ENCODE measurements at regions not wholly inside any gene's neighbourhood (a gene's known extent, or its start where the extent isn't known, plus 50 kb on each side); places are given as distances from the start of the nearest gene placed in this dataset.
A peak's percentile ranks its signal among the peaks of the same experiment; 100 is the strongest.

GRCh38 chr1:17933501-17933900 is 174.1 kb upstream of the IGSF21 start:
- no peak for DNase-seq

GRCh38 chr1:17933971-17934370 is 173.6 kb upstream of the IGSF21 start:
- no peak for DNase-seq

GRCh38 chr1:17935230-17935629 is 172.4 kb upstream of the IGSF21 start:
- peak; percentile 49 for DNase-seq

DNA sequence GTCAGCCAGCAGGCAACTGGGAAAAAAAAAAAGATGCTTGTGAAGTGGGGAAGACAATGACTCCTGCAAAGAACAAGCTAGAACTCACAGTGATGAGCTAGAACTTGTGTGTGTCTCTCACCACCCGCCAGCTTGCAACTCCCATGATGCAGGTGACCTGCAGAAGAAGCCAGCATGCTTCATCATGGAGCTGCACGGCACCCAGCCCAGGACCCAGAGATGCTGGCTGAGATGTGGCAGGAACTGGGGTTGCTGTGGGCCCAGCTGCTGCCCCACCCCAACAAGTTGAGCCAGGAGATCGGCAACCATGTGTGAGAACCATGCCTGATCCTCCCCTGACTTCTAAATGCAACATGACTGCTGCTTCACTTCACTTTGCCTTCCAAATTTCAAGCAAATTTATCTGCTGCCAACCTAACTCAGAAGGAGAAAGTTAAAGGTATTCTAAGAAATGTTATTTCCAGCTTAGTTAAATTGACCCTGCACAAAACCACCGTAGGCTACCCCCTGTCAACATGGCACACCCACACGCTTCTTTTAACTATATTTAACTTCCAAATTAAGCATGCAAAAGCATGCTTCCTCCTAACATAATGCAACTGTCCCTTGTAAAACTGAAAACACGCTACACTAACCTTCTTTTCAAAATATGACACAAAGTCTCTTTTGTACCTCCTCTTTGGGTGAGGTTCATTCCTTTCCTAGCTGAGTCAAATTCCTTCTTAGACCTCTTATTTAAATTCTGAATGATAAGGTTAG is 166.0 kb upstream of the IGSF21 start:
- no peak for DNase-seq

DNA sequence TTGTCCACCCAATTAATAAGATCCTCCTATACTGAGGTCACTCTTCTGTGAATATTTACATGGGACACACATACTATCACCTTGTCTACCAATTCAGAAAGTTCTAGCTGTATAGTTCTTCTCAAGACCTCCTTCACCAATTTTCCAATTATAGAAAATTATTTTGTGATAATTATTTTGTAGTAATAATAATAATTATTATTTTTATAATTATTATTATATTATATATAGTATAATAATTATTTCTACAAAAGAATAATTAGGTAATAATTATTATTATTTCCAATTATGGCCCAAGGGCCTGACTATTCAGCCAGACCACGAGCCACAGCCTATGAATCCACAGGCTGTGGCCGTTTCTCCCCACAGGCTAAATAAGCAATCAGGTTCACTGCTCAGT is 164.1 kb upstream of the IGSF21 start:
- no peak for DNase-seq

GRCh38 chr1:17944646-17945045 is 163.0 kb upstream of the IGSF21 start:
- no peak for DNase-seq

DNA sequence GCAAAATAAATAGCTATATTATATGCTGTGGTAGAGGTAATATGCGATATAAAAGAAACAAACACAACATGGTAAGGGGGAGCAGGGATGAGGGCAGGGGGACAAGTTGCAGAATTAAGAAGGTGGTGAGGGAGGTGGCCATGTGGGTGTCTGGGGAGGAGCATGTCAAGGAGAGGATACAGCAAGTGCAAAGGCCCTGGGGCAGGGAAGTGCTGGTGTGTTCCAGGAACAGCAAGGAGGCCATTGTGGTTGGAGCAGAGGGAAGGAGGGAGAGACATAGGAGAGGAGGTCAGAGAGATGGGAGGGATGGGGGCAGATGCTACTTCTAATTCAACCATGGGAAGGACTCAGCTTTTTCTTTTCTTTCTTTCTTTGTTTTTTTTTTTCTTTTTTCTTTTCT is 161.2 kb upstream of the IGSF21 start:
- no peak for DNase-seq

- peak; percentile 31 for DNase-seq
Measured at GRCh38 chr1:17948594-17948993, 159.0 kb upstream of the IGSF21 start.

- DNase-seq = no peak
Measured at GRCh38 chr1:17949511-17949910, 158.1 kb upstream of the IGSF21 start.

- DNase-seq = no peak
Measured at GRCh38 chr1:17950728-17951127, 156.9 kb upstream of the IGSF21 start.

DNA sequence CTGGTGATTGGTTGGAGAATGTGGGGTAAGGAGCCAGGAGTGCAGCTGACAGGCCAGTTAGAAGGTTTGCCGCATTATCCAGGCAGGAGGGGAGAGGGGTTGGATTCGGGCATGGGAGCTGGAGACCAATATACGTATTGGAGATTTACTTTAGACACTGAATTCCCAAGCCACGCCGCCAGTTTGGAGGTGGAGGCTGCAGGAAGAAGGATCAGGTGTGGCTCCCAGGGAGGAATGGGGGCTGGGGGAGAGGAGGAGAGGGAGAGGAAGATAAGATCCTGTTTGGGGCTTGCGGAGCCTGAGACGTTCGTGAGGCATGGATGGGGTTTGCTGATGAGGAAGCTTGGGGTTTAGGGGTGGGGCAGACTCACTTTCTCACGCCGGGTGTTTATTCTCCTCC is 155.1 kb upstream of the IGSF21 start:
- no peak for DNase-seq

GRCh38 chr1:17953921-17954320 is 153.7 kb upstream of the IGSF21 start:
- DNase-seq = no peak

- no peak for DNase-seq
Measured at GRCh38 chr1:17955302-17956285, 152.0 kb upstream of the IGSF21 start.

DNA sequence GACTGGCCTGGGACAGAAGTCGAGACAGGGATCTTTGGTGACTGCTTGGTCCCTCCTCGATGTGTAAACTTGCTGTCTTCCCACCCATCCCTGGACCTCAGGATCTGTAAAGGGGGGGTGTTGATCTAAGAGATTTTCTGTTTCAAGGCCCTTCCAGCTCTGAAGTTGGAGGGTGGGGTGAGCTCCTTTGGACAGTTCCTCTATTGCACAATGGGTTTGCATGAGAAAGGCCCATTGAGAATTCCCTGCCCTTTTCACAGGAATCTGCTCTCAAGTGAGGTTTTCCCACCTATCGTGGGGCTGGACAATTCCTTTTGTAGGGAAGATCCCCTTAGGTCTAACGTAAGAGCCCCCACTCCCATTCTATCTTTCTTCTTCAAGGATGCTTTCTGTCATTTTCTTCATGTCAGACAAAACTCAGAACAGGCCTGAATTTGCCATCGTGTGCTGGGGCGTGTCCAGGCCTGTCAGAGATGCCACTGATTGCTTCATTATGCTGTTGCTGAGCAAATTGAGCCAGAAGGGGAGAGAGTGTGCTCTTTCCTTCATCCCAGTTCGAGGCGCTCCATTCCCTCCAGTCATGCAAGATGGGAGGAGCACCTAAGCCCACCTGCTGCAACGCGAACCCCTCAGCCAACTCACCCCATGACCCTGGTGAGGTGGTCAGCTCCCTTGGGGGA is 149.9 kb upstream of the IGSF21 start:
- DNase-seq = no peak

GRCh38 chr1:17958704-17959103 is 148.9 kb upstream of the IGSF21 start:
- DNase-seq = no peak

- no peak for DNase-seq
Measured at GRCh38 chr1:17963513-17963912, 144.1 kb upstream of the IGSF21 start.

DNA sequence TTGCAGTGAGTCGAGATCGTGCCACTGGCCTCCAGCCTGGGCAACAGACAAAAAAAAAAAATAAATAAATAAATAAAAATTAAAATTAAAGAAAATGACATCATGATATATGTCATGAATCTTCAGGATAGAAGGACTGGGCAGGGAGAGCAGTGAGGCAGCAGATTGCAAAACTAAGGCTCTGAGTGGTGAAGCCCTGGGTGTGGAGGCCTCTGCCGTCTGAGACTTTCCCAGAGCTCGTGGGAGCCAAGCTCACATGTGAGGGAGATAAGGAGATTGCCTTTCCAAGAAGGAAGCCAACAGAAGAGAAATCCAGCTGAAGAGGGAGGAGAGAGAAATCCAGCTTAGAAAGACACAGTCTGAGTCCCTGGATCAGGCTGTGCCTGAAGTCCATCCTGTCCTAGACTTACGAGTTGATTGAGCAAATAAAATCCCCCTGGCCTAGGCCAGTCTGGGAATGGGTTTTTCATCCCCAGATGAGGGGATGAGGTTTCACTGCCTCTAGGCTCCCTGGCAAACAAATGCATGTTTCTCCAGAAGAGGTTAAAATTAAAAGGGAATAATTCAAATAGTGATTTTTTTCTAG is 142.0 kb upstream of the IGSF21 start:
- no peak for DNase-seq

- DNase-seq = no peak
Measured at GRCh38 chr1:17966341-17966740, 141.3 kb upstream of the IGSF21 start.

DNA sequence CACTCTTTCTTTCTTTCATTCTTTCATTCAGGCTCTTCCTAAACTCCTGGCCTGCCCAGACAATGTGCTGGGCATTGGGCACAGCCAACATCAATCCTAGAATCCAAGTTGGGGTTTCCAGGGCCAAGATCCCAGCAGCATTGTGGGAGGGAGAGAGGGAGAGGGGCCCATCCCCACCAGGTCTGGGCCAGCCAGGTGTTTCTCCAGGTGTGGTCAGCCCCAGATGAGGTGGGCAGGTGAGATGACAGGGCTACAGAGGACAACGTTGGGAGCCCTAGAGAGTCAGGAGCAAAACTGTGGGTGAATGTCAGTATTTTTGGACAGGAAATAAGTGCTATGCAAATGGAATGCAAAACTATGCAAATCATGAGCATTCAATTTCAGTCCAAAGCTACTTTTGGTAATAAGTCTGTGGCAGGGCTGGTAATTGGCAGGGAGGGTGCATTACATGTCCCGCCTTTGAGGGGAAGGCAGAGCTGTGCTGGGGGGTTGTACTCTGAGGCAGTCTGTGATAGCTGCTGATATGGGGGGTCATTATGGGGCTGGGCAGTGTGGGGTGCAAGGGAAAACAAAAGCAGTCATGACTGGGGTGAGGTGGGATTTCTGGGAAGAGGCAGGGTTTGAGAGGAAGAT is 139.9 kb upstream of the IGSF21 start:
- DNase-seq = no peak

- no peak for DNase-seq
Measured at GRCh38 chr1:17970757-17971156, 136.8 kb upstream of the IGSF21 start.

DNA sequence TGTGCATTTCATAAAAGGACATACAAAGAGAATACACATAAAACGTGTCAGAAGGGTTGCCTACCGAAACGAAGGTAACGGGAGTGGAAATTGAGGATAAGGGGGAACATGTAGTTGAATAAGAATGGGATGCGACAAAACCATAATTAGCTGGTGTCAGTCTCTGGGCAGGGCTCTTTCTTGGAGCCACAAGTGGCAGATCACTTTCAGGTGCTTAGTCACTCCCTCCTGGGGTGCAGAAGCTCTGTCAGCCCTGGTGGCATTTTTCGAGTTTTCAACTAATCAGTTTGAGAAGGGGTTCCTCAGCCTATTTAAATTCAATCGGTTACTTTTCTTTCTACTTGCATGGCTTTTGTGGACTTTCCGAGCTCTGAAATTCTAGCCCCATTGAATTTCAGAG is 133.9 kb upstream of the IGSF21 start:
- DNase-seq = no peak

GRCh38 chr1:17976854-17977253 is 130.7 kb upstream of the IGSF21 start:
- no peak for DNase-seq

All from left kidney (tissue), 1 donor.